Upper lobe of right lung (tissue), 1 donor: ENCODE measurements at regions not wholly inside any gene's neighbourhood (a gene's known extent, or its start where the extent isn't known, plus 50 kb on each side); places are given as distances from the start of the nearest gene placed in this dataset.

Experiments
- ATAC-seq: fragments of 200-7000 bp; cut with Tn5 transposase; one replicate; pipeline ENCODE4 v1.9.1; 2020; ENCODE audit warnings: mild to moderate bottlenecking, moderate library complexity
- DNase-seq: peaks from one replicate; pipeline ENCODE4 v3.0.0-alpha.2; 2020
- H3K27ac ChIP-seq: fragments of 200-600 bp; one replicate; pipeline ENCODE4 v1.8.0; 2022
- H3K27me3 ChIP-seq: fragments of 200-600 bp; one replicate; pipeline ENCODE4 v1.8.0; 2022; ENCODE audit warnings: mild to moderate bottlenecking
- H3K36me3 ChIP-seq: fragments of 200-600 bp; one replicate; pipeline ENCODE4 v1.8.0; 2022
- H3K4me1 ChIP-seq: fragments of 200-600 bp; one replicate; pipeline ENCODE4 v1.8.0; 2022
- H3K4me3 ChIP-seq: fragments of 200-600 bp; one replicate; pipeline ENCODE4 v1.8.0; 2022; ENCODE audit warnings: mild to moderate bottlenecking
- H3K9me3 ChIP-seq: fragments of 200-600 bp; one replicate; pipeline ENCODE4 v1.8.0; 2022
- CTCF ChIP-seq: fragments of 200-600 bp; IDR thresholded peaks from one replicate; pipeline ENCODE4 v1.8.0; 2022; ENCODE audit warnings: antibody characterized with exemption
- intact Hi-C: fragments of 100-400 bp; cut with DNase I; formaldehyde crosslinking; loops from one replicate; pipeline ENCODE4 v1.11.0; 2022
- donor health status: DM: no; HTN: yes; CAD: no; lungs with severe emphysema.

- TF ChIP-seq CTCF = no peak
- intact Hi-C loops = no loop called here
- Histone ChIP-seq H3K4me1 (no peaks in the 10 kb centered on the region), H3K9me3 (no peaks in the 10 kb centered on the region), H3K27me3 (no peaks in the 10 kb centered on the region), H3K4me3 (no peak overlapping the region), H3K36me3 (no peaks in the 10 kb centered on the region), H3K27ac (no peak overlapping the region)
- DNase-seq (no peak), ATAC-seq (no peak)
Measured at GRCh38 chr18:55777666-55778304, 189.8 kb upstream of the TCF4 start.

- ATAC-seq (no peak), DNase-seq (no peak)
- Histone ChIP-seq H3K27ac (no peak overlapping the region), H3K9me3 (no peaks in the 10 kb centered on the region), H3K27me3 (no peaks in the 10 kb centered on the region), H3K4me3 (no peak overlapping the region), H3K4me1 (no peaks in the 10 kb centered on the region), H3K36me3 (no peaks in the 10 kb centered on the region)
- intact Hi-C loops = no loop called here
- TF ChIP-seq CTCF = no peak
Measured at GRCh38 chr18:55775972-55776371, 188.0 kb upstream of the TCF4 start.

- intact Hi-C loops = no loop called here
- H3K27ac ChIP-seq = no peak overlapping the region
- DNase-seq = no peak
- no peaks in the 10 kb centered on the region for H3K27me3 ChIP-seq
- no peak for TF ChIP-seq CTCF
- H3K4me1 ChIP-seq = no peaks in the 10 kb centered on the region
- no peaks in the 10 kb centered on the region for H3K9me3 ChIP-seq
- H3K4me3 ChIP-seq = no peak overlapping the region
- no peak for ATAC-seq
- no peaks in the 10 kb centered on the region for H3K36me3 ChIP-seq
Measured at GRCh38 chr18:55774505-55774904, 186.5 kb upstream of the TCF4 start.

- intact Hi-C loops = no loop called here
- no peak for TF ChIP-seq CTCF
Measured at GRCh38 chr18:55768255-55768654, 180.3 kb upstream of the TCF4 start.

GRCh38 chr18:55764386-55764785 is 176.4 kb upstream of the TCF4 start:
- DNase-seq (no peak), ATAC-seq (no peak)

More at GRCh38 chr18:55768255-55768654, 180.3 kb upstream of the TCF4 start:
- Histone ChIP-seq H3K36me3 (no peaks in the 10 kb centered on the region), H3K27ac (no peak overlapping the region), H3K4me1 (no peaks in the 10 kb centered on the region), H3K27me3 (no peaks in the 10 kb centered on the region), H3K9me3 (no peaks in the 10 kb centered on the region), H3K4me3 (no peak overlapping the region)
- no peak for DNase-seq
- ATAC-seq = no peak

More at GRCh38 chr18:55764386-55764785, 176.4 kb upstream of the TCF4 start:
- Histone ChIP-seq H3K4me3 (no peak overlapping the region), H3K9me3 (no peaks in the 10 kb centered on the region), H3K27ac (no peak overlapping the region), H3K27me3 (no peaks in the 10 kb centered on the region), H3K36me3 (no peaks in the 10 kb centered on the region), H3K4me1 (no peaks in the 10 kb centered on the region)
- no peak for TF ChIP-seq CTCF
- intact Hi-C loops = no loop called here
